NCI-H82 (cell line): ENCODE measurements at regions not wholly inside any gene's neighbourhood (a gene's known extent, or its start where the extent isn't known, plus 50 kb on each side); places are given as distances from the start of the nearest gene placed in this dataset.

Experiments used
- DNase-seq: peaks from one replicate; lab custom pipeline; 2025; lab: John Stamatoyannopoulos, UW

DNA sequence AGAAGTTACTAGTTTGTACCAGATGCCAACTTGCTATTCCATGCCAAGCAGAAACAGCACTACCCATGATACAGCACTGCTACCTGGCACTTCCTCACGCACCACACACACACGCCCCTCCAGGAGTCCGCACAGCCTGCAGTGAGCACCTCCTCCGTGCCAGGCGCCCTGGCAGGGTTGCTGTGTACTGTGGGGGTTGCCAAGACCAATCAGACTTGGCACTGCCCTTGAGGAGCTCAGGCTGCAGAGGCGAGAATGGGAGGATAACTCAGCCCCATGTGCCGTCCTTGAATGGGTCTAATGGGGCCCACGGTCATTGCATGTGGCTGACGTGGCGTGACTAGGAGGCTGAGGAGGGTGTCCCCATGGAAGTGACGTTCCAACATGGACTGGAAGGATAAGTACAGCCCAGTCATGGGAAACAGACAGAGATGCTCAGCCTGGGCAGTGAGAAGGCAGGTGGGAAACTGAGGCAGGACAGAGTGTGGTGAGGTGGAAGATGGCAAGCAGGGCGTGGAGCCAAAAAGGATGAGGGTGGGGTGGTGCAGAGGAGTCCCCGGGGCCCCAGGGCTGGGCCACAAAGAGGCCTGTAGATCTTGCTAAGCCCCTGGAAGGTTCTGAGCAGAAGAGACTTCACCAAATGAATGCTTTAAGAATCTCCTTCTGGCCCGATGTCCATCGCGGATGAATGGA, 65.3 kb upstream of the C14orf180 start:
- DNase-seq = no peak

DNA sequence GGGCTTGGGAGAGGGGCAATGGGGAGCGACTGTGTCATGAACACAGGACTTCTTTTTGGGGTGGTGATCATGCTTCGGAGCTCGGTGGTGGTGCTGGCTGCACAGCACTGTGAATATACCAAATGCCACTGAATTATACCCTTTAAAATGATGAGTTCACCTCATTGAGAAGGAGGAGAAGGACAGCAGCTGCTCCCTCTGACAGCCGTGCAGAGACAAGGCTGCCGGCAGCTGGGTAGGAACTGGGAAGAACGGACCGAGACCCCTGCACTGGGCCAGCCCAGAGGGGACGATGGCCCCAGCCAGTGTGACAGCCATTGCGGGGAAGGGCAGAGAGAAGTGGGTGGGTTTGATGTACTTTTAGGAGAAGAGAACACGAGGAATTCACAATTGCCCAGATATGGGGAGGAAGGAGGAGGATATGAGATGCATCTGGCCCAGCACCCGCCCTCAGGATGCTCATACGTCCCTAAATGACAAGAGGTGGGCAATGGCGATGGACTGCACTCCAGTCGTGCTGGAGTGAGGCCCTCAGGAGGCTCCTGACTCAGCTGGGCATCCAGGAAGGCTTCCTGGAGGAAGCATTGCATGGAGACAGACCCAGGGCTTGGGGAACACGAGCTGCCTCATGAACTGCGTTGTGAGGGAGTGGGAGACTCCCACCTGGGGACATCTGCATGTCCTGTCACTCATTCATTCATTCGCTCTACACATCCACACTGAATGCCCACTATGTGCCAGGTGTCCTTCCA, 64.3 kb upstream of the C14orf180 start:
- no peak for DNase-seq

GRCh38 chr14:104515811-104516780, 63.5 kb upstream of the C14orf180 start:
- DNase-seq = no peak

DNA sequence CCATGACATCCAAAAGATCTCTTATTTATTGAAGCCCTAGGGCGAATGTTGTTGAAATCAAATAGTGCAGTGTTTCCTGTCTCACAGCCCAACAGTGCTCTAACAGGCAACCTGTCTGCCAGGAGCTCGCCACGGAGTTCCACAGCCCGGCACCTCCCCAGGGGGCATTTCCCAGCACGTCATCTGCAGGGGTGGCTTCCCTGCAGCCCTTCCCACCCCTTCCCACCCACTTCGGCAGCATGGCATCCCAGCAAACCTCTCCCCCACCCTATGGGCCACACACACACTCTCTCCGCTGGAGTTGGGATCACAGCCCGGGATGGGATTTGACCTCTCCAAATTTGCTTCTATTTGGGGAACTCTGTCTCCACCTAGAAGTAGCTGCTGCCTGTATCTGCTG, 62.7 kb upstream of the C14orf180 start:
- DNase-seq = no peak

GRCh38 chr14:104517426-104517825, 62.1 kb upstream of the C14orf180 start:
- no peak for DNase-seq

DNA sequence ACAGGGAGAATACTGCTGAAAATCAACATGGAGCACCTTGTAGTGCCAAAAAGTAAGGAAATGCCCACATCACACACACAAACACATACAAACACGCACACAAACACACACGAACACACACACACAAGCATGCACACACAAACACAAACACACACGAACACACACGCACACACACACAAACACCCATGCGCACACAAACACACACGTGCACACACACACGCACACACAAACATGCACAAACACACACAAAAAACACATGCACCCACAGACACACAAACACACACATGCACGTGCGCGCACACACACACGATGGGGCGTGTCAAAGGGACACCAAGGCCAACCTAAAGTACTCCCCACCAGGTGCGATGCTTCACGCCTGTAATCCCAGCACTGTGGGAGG, 61.7 kb upstream of the C14orf180 start:
- no peak for DNase-seq

GRCh38 chr14:104518659-104519350, 60.8 kb upstream of the C14orf180 start:
- no peak for DNase-seq

- no peak for DNase-seq
These were observed 59.8 kb upstream of the C14orf180 start for GRCh38 chr14:104519721-104520120.

- DNase-seq = no peak
These were observed 58.7 kb upstream of the C14orf180 start for GRCh38 chr14:104520620-104521410.

DNA sequence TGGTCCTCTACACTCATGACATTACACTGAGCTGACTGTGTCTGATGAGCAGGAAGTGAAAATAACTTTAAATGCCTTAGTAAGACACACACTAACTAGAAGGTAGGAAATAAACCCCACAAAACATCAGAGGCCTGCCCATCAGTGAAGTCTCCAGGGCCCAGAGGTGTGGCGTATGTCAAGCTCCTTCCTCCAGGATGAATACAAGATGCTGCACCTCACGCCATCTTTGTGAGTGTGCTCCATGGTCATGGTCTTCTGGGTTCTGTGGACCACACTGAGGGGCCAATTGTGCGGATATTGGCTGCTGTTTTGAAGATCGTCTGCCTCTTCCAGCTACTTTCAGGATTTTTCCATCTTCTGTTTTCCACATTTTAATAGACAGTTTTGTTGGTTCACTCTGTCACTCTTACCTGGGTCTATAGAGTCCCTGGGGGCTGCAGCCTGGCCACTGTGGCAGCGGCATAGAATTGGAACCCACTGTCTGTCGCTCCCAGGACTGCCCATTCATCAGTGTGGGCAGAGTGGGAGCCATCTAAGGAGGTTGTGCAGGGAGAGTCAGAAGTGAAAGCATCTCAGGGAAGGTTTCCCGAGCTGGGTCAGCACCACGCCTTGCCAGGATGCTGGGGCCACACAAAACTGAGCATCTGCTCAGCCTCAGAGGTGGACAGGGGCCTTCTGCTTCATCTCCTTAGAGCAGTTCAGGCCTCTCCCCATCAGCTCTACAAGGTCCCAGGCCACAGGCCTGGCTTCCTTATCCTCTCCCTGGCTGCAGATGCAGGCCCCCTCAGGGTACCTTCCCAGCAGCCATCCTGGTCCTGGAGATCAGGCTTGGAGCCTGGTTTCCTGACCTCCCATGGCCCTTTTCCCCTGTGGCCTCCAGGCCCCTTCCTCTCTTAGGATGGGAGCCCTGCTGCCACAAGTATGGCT, 57.5 kb upstream of the C14orf180 start:
- no peak for DNase-seq

- DNase-seq = no peak
These were observed 56.5 kb upstream of the C14orf180 start for GRCh38 chr14:104522926-104523545.

DNA sequence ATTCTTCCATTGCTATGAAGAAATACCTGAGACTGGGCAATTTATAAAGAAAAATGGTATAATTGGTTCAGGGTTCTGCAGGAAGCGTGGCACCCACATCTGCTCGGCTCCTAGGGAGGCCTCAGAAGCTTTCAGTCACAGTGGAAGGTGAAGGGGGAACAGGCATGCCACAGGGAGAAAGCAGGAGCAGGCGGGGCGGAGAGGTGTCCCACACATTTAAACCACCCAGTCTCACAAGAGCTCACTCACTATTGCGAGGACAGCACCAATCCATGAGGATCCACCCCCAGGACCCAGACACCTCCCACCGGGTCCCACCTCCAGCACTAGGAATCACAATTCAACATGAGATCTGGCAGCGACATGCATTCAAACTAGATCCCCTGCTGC, 56.0 kb upstream of the C14orf180 start:
- DNase-seq = no peak

- DNase-seq = no peak
These were observed 54.8 kb upstream of the C14orf180 start for GRCh38 chr14:104524726-104525125.

- no peak for DNase-seq
These were observed 52.6 kb upstream of the C14orf180 start for GRCh38 chr14:104526723-104527645.

DNA sequence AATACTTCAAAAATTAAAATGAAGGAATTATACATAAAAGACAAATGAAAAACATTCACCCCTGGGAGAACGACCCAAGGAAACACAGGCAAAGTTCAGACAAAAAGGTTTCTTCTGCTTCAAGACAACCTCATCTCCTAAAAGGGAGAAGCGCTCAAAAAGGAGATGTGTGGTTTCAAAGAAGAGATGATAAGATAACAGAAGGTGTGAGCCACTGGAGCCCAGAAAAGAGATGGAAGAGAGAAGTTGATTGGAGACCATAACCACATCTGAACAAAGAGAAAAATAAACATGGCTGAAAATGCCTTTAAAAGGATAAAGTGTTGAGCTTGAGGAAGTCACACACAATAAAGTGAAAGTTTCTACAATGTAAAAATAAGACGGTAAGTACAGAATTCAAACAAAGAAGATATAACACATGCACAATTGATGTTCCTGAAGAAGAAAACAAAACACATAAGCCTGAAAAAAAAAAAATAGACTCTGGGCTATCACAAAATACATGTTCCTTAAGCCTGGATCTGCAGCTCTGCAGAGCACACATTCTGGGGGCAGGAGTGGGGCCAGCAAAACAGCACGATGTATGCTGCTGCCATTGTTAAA, 51.6 kb upstream of the C14orf180 start:
- no peak for DNase-seq

- no peak for DNase-seq
These were observed 51.1 kb upstream of the C14orf180 start for GRCh38 chr14:104528496-104528895.
